GM12878 (cell line): ENCODE measurements at regions not wholly inside any gene's neighbourhood (a gene's known extent, or its start where the extent isn't known, plus 50 kb on each side); places are given as distances from the start of the nearest gene placed in this dataset.

Source experiments
- ATAC-seq: fragments of 200-7000 bp; cut with Tn5 transposase; 3 replicates; pipeline ENCODE4 v1.9.1; 2020; ENCODE audit warnings: mild to moderate bottlenecking, moderate library complexity
- BruUV-seq: library from RNA; stranded (reverse); fragments of 400-500 nt; replicated peaks from 2 replicates; lab custom pipeline; 2021; lab: Mats Ljungman, UMichigan
- CTCF ChIA-PET: fragments of 300-600 bp; sonication (Branson Sonifier 250); formaldehyde crosslinking; extraction: SDS; loops from one replicate; lab custom pipeline; 2021; ENCODE audit warnings: inconsistent platforms; lab: Yijun Ruan, JAX
- POLR2A ChIA-PET: fragments of 350-600 bp; formaldehyde crosslinking; extraction: SDS; loops from one replicate; lab custom pipeline; 2021; ENCODE audit warnings: inconsistent platforms; lab: Charles Lee
- RAD21 ChIA-PET: fragments of 300-600 bp; sonication (Branson Sonifier 250); formaldehyde crosslinking; loops from one replicate; lab custom pipeline; 2023; ENCODE audit warnings: antibody characterized with exemption; ENCODE audit not compliant: unreplicated experiment; lab: Charles Lee
- SMC1A ChIA-PET: fragments of 300-600 bp; sonication (Branson Sonifier 250); formaldehyde crosslinking; loops from one replicate; lab custom pipeline; 2023; ENCODE audit not compliant: unreplicated experiment, uncharacterized antibody; lab: Charles Lee
- DNase-seq: peaks from one replicate; pipeline ENCODE4 v3.0.0-alpha.2; 2011; ENCODE audit warnings: low read depth, low spot score
- FAIRE-seq: peaks from 3 replicates; lab custom pipeline; 2011; peaks lifted over from hg19 to GRCh38; lab: Jason Lieb, UNC
- H2AFZ ChIP-seq: 2 replicates; pipeline ENCODE4 v1.6.0; 2011; ENCODE audit warnings: low read depth, low read length, control low read depth; ENCODE audit not compliant: control insufficient read depth
- H3K27ac ChIP-seq: 2 replicates; pipeline ENCODE4 v1.5.1; 2011; ENCODE audit warnings: control low read depth; ENCODE audit not compliant: control insufficient read depth, insufficient read depth
- H3K27me3 ChIP-seq, 2 experiments: replicated peaks in 1 of 2; 2 replicates each; pipeline versions ENCODE4 v1.6.0 to v1.6.1; 2011; ENCODE audit warnings: low read length in 1 of 2; ENCODE audit not compliant: control insufficient read depth in 2 of 2, insufficient read depth in 2 of 2
- H3K36me3 ChIP-seq, 2 experiments: 2 replicates each; pipeline ENCODE4 v1.5.1; 2011; ENCODE audit warnings: low read length in 1 of 2; ENCODE audit not compliant: control insufficient read depth in 2 of 2, insufficient read depth in 2 of 2
- H3K4me1 ChIP-seq: 2 replicates; pipeline ENCODE4 v1.6.1; 2011; ENCODE audit warnings: mild to moderate bottlenecking, low read length, moderate library complexity, mixed read lengths; ENCODE audit not compliant: control insufficient read depth, insufficient read depth
- H3K4me2 ChIP-seq: 2 replicates; pipeline ENCODE4 v1.6.0; 2011; ENCODE audit warnings: control low read depth; ENCODE audit not compliant: control insufficient read depth, insufficient read depth
- H3K4me3 ChIP-seq: fragments of 200-600 bp; sonication (generic); 2 replicates; pipeline ENCODE4 v1.5.1; 2016
- H3K79me2 ChIP-seq: 2 replicates; pipeline ENCODE4 v1.6.0; 2011; ENCODE audit warnings: low read length; ENCODE audit not compliant: control insufficient read depth, insufficient read depth
- H3K9ac ChIP-seq: 2 replicates; pipeline ENCODE4 v1.8.0; 2011; ENCODE audit warnings: low read length, control low read depth, mixed read lengths; ENCODE audit not compliant: control insufficient read depth, insufficient read depth
- H3K9me3 ChIP-seq: replicated peaks from 3 replicates; pipeline ENCODE4 v1.5.1; 2011; ENCODE audit warnings: mild to moderate bottlenecking, low read length; ENCODE audit not compliant: control insufficient read depth, insufficient read depth
- H4K20me1 ChIP-seq: 2 replicates; pipeline ENCODE4 v1.6.0; 2011; ENCODE audit not compliant: control insufficient read depth, insufficient read depth
- ATF7 ChIP-seq: fragments of 450-650 bp; IDR thresholded peaks from 2 replicates; pipeline ENCODE4 v1.6.1; 2016; ENCODE audit warnings: low read depth, mild to moderate bottlenecking
- BRCA1 ChIP-seq: IDR thresholded peaks from 2 replicates; pipeline ENCODE4 v1.6.1; 2011; ENCODE audit warnings: low read depth, low read length, improper control_type of control experiment
- CBX3 ChIP-seq: fragments of 200-600 bp; sonication (generic); IDR thresholded peaks from 2 replicates; pipeline ENCODE4 v1.6.1; 2016; ENCODE audit warnings: low read depth, borderline replicate concordance
- CHD4 ChIP-seq: fragments of 200-600 bp; sonication (generic); IDR thresholded peaks from 2 replicates; pipeline ENCODE4 v1.6.1; 2016; ENCODE audit warnings: mild to moderate bottlenecking
- CREM ChIP-seq: IDR thresholded peaks from 2 replicates; pipeline ENCODE4 v1.6.1; 2014; ENCODE audit warnings: antibody characterized with exemption, low read depth
- ETV6 ChIP-seq, 2 experiments: fragments of 450-650 bp in 1 of 2; IDR thresholded peaks in 1 of 2; conservative IDR thresholded peaks in 1 of 2; 2 replicates each; pipeline ENCODE4 v1.6.1; 2014; ENCODE audit warnings: antibody characterized with exemption in 1 of 2, borderline replicate concordance in 1 of 2, low read depth in 1 of 2, mild to moderate bottlenecking in 1 of 2, moderate library complexity in 1 of 2
- FOXK2 ChIP-seq: fragments of 450-650 bp; IDR thresholded peaks from 2 replicates; pipeline ENCODE4 v1.6.1; 2017; ENCODE audit warnings: mild to moderate bottlenecking, moderate library complexity
- GABPA ChIP-seq: IDR thresholded peaks from 2 replicates; pipeline ENCODE4 v1.6.1; 2014; ENCODE audit warnings: antibody characterized with exemption, low read depth, mild to moderate bottlenecking, inconsistent platforms
- GATAD2B ChIP-seq: fragments of 450-650 bp; conservative IDR thresholded peaks from 2 replicates; pipeline ENCODE4 v1.6.1; 2017; ENCODE audit warnings: low read depth, mild to moderate bottlenecking, moderate library complexity
- IKZF2 ChIP-seq, 2 experiments: fragments of 450-650 bp; IDR thresholded peaks; 2 replicates each; pipeline ENCODE4 v1.6.1; 2017; ENCODE audit warnings: mild to moderate bottlenecking in 2 of 2, moderate library complexity in 2 of 2
- KLF5 ChIP-seq: fragments of 450-650 bp; IDR thresholded peaks from 2 replicates; pipeline ENCODE4 v1.6.1; 2014; ENCODE audit warnings: mild to moderate bottlenecking; ENCODE audit not compliant: partially characterized antibody
- MEF2A ChIP-seq: IDR thresholded peaks from 2 replicates; pipeline ENCODE4 v1.6.1; 2011; ENCODE audit warnings: low read depth, mild to moderate bottlenecking, low read length, moderate library complexity; ENCODE audit not compliant: insufficient read depth
- NBN ChIP-seq: fragments of 450-650 bp; IDR thresholded peaks from 2 replicates; pipeline ENCODE4 v1.6.1; 2016
- RFX5 ChIP-seq: IDR thresholded peaks from 2 replicates; pipeline ENCODE4 v1.6.1; 2011; ENCODE audit warnings: low read depth, low read length, improper control_type of control experiment
- SMAD1 ChIP-seq: fragments of 450-650 bp; IDR thresholded peaks from 2 replicates; pipeline ENCODE4 v1.6.1; 2018; ENCODE audit warnings: mild to moderate bottlenecking, low read depth; ENCODE audit not compliant: partially characterized antibody
- SRF ChIP-seq, 2 experiments: IDR thresholded peaks; 2 replicates each; pipeline ENCODE4 v1.6.1; 2011; ENCODE audit warnings: low read depth in 2 of 2, low read length in 2 of 2, mild to moderate bottlenecking in 1 of 2, moderate library complexity in 1 of 2
- TARDBP ChIP-seq: IDR thresholded peaks from 2 replicates; pipeline ENCODE4 v1.6.1; 2016; ENCODE audit warnings: borderline replicate concordance
- TCF12 ChIP-seq: IDR thresholded peaks from 2 replicates; pipeline ENCODE4 v1.6.1; 2011; ENCODE audit warnings: low read depth, mild to moderate bottlenecking, low read length
- ZBED1 ChIP-seq: IDR thresholded peaks from 2 replicates; pipeline ENCODE4 v1.6.1; 2016; ENCODE audit warnings: borderline replicate concordance
- ZZZ3 ChIP-seq: IDR thresholded peaks from 2 replicates; pipeline ENCODE4 v1.6.1; 2011; ENCODE audit warnings: low read depth; ENCODE audit not compliant: control insufficient read depth, insufficient read length
- WGBS: methylation state at CpG from one replicate; pipeline ENCODE4 v1.1.6; 2016; ENCODE audit warnings: low lambda C conversion rate; ENCODE audit not compliant: insufficient replicate concordance, insufficient coverage; ENCODE audit errors: missing lambda C conversion rate; 5-methylcytosine and 5-hydroxymethylcytosine counted together
- in situ Hi-C: fragments of 300-500 bp; cut with MboI; formaldehyde crosslinking; loops from 9 replicates; pipeline ENCODE4 v1.14.3; 2018; ENCODE audit warnings: mixed read lengths
- intact Hi-C: fragments of 100-400 bp; cut with micrococcal nuclease; formaldehyde crosslinking; loops from one replicate; pipeline ENCODE4 v1.14.2; 2022; ENCODE audit not compliant: unreplicated experiment
- TF ChIP-seq, protein P1 (sequence below): fragments of 450-650 bp; IDR thresholded peaks from 2 replicates; pipeline ENCODE4 v1.6.1; 2017; ENCODE audit warnings: mild to moderate bottlenecking
- TF ChIP-seq, protein P2 (sequence below): fragments of 450-650 bp; IDR thresholded peaks from 2 replicates; pipeline ENCODE4 v1.6.1; 2014; ENCODE audit warnings: mild to moderate bottlenecking
- TF ChIP-seq, protein P3 (sequence below): fragments of 450-650 bp; IDR thresholded peaks from 2 replicates; pipeline ENCODE4 v1.6.1; 2016; ENCODE audit warnings: mild to moderate bottlenecking

DNA sequence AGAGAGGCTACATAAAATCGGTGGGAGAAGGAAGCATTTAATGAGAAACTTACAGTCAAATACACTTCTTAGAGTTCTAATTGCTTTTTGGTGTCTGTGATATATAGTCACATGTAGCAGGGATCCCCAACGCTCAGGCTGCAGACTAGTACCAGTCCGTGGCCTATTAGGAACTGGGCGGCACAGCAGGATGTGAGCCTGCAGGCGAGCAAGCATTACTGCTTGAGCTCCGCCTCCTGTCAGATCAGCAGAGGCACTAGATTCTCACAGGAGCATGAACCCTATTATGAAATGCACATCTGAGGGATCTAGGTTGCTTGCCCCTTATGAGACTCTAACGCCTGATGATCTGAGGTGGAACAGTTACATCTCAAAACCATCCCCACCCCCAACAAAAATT, 158.5 kb downstream of the TANC2 start (continued):
- TF ChIP-seq FOXK2 (no peak), CHD4 (no peak), CBX3 (no peak), NBN (no peak)

DNA sequence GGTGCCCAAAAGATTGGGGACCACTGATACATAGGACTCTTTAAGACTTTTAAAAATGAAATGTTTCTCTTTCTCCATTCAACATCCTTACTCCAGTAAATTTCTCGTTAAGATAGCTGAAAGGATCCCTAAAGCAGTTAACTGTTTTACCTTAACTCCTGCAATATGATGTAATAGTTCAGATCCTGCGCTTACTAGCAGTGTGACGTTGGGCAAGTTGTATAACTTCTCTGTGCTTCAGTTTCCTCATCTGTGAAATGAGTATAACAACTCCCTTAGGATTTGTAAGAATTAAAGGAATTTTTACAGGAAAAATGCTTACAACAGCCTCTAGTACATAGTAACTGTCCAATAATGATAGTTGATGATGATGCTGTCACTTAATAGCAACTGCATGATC, 158.9 kb downstream of the TANC2 start:
- ATAC-seq (no peak), DNase-seq (no peak), FAIRE-seq (no peak)
- Histone ChIP-seq H3K27ac (no peak overlapping the region), H2AFZ (no peak overlapping the region), H3K79me2 (no peaks in the 10 kb centered on the region), H3K36me3 (no peaks in the 10 kb centered on the region), H3K27me3 (no peaks in the 10 kb centered on the region), H3K9ac (no peak overlapping the region), H4K20me1 (no peaks in the 10 kb centered on the region), H3K4me3 (no peak overlapping the region), H3K4me1 (no peaks in the 10 kb centered on the region), H3K9me3 (no peaks in the 10 kb centered on the region), H3K4me2 (no peak overlapping the region)
- WGBS, result 34% methylated on average over 3 of the region's 3 CpGs
- intact Hi-C loops (no loop called here), in situ Hi-C loops (no loop called here)
- ChIA-PET SMC1A (no interaction called here), CTCF (interaction anchor here (1.1 kb wide), 1 partner anchor 92 kb away, joined by 4 read pairs; no protein-coding TSS in a partner anchor), RAD21 (no interaction called here), POLR2A (no interaction called here)
- TF ChIP-seq MEF2A (no peak), KLF5 (no peak), SMAD1 (no peak), TARDBP (no peak), CREM (no peak), IKZF2 (IDR thresholded peaks at IDR 0.05) (no peak), TCF12 (no peak), RFX5 (no peak), ETV6 (conservative IDR thresholded peaks at IDR 0.05 in 1 of 2, IDR thresholded peaks at IDR 0.05 in 1 of 2; ENCODE audit: borderline replicate concordance in 1 of 2, low read depth in 1 of 2) (no peak), ZZZ3 (no peak), BRCA1 (no peak), ZBED1 (no peak), GABPA (no peak), SRF (IDR thresholded peaks at IDR 0.05; ENCODE audit: low read depth in 2 of 2, low read length in 2 of 2) (no peak), ATF7 (no peak), GATAD2B (no peak)
- TF ChIP-seq, protein P1, sequence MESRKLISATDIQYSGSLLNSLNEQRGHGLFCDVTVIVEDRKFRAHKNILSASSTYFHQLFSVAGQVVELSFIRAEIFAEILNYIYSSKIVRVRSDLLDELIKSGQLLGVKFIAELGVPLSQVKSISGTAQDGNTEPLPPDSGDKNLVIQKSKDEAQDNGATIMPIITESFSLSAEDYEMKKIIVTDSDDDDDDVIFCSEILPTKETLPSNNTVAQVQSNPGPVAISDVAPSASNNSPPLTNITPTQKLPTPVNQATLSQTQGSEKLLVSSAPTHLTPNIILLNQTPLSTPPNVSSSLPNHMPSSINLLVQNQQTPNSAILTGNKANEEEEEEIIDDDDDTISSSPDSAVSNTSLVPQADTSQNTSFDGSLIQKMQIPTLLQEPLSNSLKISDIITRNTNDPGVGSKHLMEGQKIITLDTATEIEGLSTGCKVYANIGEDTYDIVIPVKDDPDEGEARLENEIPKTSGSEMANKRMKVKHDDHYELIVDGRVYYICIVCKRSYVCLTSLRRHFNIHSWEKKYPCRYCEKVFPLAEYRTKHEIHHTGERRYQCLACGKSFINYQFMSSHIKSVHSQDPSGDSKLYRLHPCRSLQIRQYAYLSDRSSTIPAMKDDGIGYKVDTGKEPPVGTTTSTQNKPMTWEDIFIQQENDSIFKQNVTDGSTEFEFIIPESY, result no peak
- TF ChIP-seq, protein P2, sequence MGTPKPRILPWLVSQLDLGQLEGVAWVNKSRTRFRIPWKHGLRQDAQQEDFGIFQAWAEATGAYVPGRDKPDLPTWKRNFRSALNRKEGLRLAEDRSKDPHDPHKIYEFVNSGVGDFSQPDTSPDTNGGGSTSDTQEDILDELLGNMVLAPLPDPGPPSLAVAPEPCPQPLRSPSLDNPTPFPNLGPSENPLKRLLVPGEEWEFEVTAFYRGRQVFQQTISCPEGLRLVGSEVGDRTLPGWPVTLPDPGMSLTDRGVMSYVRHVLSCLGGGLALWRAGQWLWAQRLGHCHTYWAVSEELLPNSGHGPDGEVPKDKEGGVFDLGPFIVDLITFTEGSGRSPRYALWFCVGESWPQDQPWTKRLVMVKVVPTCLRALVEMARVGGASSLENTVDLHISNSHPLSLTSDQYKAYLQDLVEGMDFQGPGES, result no peak
- TF ChIP-seq, protein P3, sequence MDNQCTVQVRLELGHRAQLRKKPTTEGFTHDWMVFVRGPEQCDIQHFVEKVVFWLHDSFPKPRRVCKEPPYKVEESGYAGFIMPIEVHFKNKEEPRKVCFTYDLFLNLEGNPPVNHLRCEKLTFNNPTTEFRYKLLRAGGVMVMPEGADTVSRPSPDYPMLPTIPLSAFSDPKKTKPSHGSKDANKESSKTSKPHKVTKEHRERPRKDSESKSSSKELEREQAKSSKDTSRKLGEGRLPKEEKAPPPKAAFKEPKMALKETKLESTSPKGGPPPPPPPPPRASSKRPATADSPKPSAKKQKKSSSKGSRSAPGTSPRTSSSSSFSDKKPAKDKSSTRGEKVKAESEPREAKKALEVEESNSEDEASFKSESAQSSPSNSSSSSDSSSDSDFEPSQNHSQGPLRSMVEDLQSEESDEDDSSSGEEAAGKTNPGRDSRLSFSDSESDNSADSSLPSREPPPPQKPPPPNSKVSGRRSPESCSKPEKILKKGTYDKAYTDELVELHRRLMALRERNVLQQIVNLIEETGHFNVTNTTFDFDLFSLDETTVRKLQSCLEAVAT, result no peak
- BruUV-seq, result no TSS peak
